Spleen (tissue), 11 donors: ENCODE measurements at regions not wholly inside any gene's neighbourhood (a gene's known extent, or its start where the extent isn't known, plus 50 kb on each side); places are given as distances from the start of the nearest gene placed in this dataset.
"Not testable (repeated sequence)": the region's sequence is repeated elsewhere in the genome, so short reads cannot be mapped to it uniquely, and the experiment has no call there.

Source experiments
- DNase-seq: peaks from one replicate; pipeline ENCODE4 v3.0.0-alpha.2; 2020
- H3K27ac ChIP-seq, 8 donors: fragments of 200-600 bp; sonication (generic) in 7 of 8; 1 replicate in 4 of 8; 2 replicates in 4 of 8; pipeline versions ENCODE4 v1.5.0 to v1.8.0; 2016 to 2021; ENCODE audit warnings: inconsistent platforms in 4 of 8, mild to moderate bottlenecking in 4 of 8, moderate library complexity in 1 of 8
- H3K27me3 ChIP-seq, 7 donors: fragments of 200-600 bp; sonication (generic) in 6 of 7; replicated peaks in 1 of 7; 1 replicate in 4 of 7; 2 replicates in 3 of 7; pipeline versions ENCODE4 v1.5.0 to v1.8.0; 2016 to 2021; ENCODE audit warnings: inconsistent platforms in 3 of 7, mild to moderate bottlenecking in 1 of 7
- H3K36me3 ChIP-seq, 6 donors: fragments of 200-600 bp; sonication (generic) in 5 of 6; 1 replicate in 4 of 6; 2 replicates in 2 of 6; pipeline versions ENCODE4 v1.5.0 to v1.8.0; 2016 to 2021; ENCODE audit warnings: inconsistent platforms in 2 of 6
- H3K4me1 ChIP-seq, 6 donors: fragments of 200-600 bp; sonication (generic) in 5 of 6; 1 replicate in 3 of 6; 2 replicates in 3 of 6; pipeline versions ENCODE4 v1.5.0 to v1.8.0; 2016 to 2021; ENCODE audit warnings: inconsistent platforms in 3 of 6
- H3K4me3 ChIP-seq, 8 donors: fragments of 200-600 bp; sonication (generic) in 7 of 8; 1 replicate in 4 of 8; 2 replicates in 4 of 8; pipeline versions ENCODE4 v1.5.0 to v1.8.0; 2016 to 2021; ENCODE audit warnings: inconsistent platforms in 4 of 8, mild to moderate bottlenecking in 4 of 8, moderate library complexity in 2 of 8
- H3K9me3 ChIP-seq, 8 donors: fragments of 200-600 bp; sonication (generic) in 7 of 8; 1 replicate in 4 of 8; 2 replicates in 4 of 8; pipeline versions ENCODE4 v1.5.0 to v1.8.0; 2016 to 2021; ENCODE audit warnings: inconsistent platforms in 4 of 8
- POLR2A ChIP-seq, 3 donors: fragments of 450-650 bp; IDR thresholded peaks; one replicate each; pipeline ENCODE4 v1.5.1; 2017; ENCODE audit warnings: antibody characterized with exemption in 3 of 3, mild to moderate bottlenecking in 1 of 3
- POLR2AphosphoS5 ChIP-seq, 3 donors: sonication (generic); formaldehyde crosslinking; IDR thresholded peaks; one replicate each; pipeline ENCODE4 v1.5.1; 2017; ENCODE audit warnings: antibody characterized with exemption in 3 of 3
- WGBS, 5 donors: extraction: QIAGEN DNeasy Blood & Tissue Kit in 3 of 5; methylation state at CpG; one replicate each; pipeline versions ENCODE4 v1.1.5 to v1.1.7; 2013 to 2018; 5-methylcytosine and 5-hydroxymethylcytosine counted together
- intact Hi-C: fragments of 100-400 bp; cut with DNase I; formaldehyde crosslinking; loops from one replicate; pipeline ENCODE4 v1.15.0; 2023; ENCODE audit warnings: low total_unique reads
- TF ChIP-seq, protein P1 (sequence below), 11 experiments: fragments of 200-600 bp in 7 of 11; fragments of 450-650 bp in 4 of 11; sonication (generic) in 4 of 11; IDR thresholded peaks in 8 of 11; conservative IDR thresholded peaks in 3 of 11; 1 replicate in 7 of 11; 2 replicates in 4 of 11; pipeline versions ENCODE4 v1.4.0 to v1.8.0; 2016 to 2021; ENCODE audit warnings: antibody characterized with exemption in 11 of 11, inconsistent platforms in 4 of 11, mild to moderate bottlenecking in 1 of 11
- donor health status: healthy with polysubstance abuse.
- donor health status: DM: no; HTN: no; CAD: no; lungs with moderate emphysema.
- donor health status: DM: no; HTN: no; CAD: no.
- donor health status: Bipolar disorder and iron deficiency.
- donor health status: healthy.
- donor health status: DM: no; HTN: no; CAD: no.
- donor health status: DM: yes; HTN: yes; CAD: no.

DNA sequence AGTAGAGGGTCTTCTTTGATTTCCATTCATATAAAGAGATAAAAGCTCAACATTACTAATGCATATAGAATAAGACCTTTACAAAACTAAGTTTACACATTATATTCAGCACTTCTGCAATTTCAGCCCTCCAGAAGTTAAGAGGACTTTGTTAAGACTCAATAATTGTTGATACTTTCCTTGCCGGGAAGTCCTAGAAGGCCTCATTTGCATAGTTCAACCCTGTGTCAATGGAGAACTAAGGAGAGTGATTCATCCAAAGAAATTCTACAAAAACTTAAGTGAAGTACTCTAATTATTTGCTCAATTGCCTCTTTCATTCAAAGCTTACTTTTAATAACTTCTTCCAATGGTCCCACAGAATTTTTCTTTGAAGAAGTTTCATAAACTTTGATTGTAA lies 1060.3 kb upstream of the CELF2 start:
- Histone ChIP-seq H3K27me3 (no peaks in the 10 kb centered on the region), H3K27ac (no peak overlapping the region), H3K9me3 (peaks cover 0 to 10% (median 0%) of the 10 kb centered on the region in 8 donors), H3K4me1 (no peaks in the 10 kb centered on the region), H3K4me3 (no peak overlapping the region), H3K36me3 (no peaks in the 10 kb centered on the region)
- intact Hi-C loops, result no loop called here
- TF ChIP-seq POLR2AphosphoS5 (IDR thresholded peaks at IDR 0.05) (no peak), POLR2A (IDR thresholded peaks at IDR 0.05) (no peak)
- TF ChIP-seq, protein P1, sequence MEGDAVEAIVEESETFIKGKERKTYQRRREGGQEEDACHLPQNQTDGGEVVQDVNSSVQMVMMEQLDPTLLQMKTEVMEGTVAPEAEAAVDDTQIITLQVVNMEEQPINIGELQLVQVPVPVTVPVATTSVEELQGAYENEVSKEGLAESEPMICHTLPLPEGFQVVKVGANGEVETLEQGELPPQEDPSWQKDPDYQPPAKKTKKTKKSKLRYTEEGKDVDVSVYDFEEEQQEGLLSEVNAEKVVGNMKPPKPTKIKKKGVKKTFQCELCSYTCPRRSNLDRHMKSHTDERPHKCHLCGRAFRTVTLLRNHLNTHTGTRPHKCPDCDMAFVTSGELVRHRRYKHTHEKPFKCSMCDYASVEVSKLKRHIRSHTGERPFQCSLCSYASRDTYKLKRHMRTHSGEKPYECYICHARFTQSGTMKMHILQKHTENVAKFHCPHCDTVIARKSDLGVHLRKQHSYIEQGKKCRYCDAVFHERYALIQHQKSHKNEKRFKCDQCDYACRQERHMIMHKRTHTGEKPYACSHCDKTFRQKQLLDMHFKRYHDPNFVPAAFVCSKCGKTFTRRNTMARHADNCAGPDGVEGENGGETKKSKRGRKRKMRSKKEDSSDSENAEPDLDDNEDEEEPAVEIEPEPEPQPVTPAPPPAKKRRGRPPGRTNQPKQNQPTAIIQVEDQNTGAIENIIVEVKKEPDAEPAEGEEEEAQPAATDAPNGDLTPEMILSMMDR (IDR thresholded peaks at IDR 0.05 in 8 of 11, conservative IDR thresholded peaks at IDR 0.05 in 3 of 11), result no peak
- DNase-seq, result no peak
- 51 to 89% (median 59%) methylated on average over 1 of the region's 1 CpG for WGBS, 5 donors

- H3K36me3 ChIP-seq, H3K27me3 ChIP-seq, H3K27ac ChIP-seq, H3K4me1 ChIP-seq, DNase-seq, H3K4me3 ChIP-seq, intact Hi-C loops: not testable (repeated sequence)
- whole genome bisulfite sequencing, 5 donors, result 73 to 86% (median 77%) methylated on average over 6 of the region's 6 CpGs
- H3K9me3 ChIP-seq, result peaks cover 0 to 13% (median 0%) of the 10 kb centered on the region in 8 donors
These were observed 1059.8 kb upstream of the CELF2 start for GRCh38 chr10:9957876-9958275.

- no peaks in the 10 kb centered on the region for H3K4me1 ChIP-seq
- no peaks in the 10 kb centered on the region for H3K27me3 ChIP-seq
- H3K9me3 ChIP-seq, result peaks cover 0 to 13% (median 0%) of the 10 kb centered on the region in 8 donors
- 47 to 53% (median 51%) methylated on average over 2 of the region's 2 CpGs for WGBS, 5 donors
- TF ChIP-seq POLR2AphosphoS5 (IDR thresholded peaks at IDR 0.05) (no peak), POLR2A (IDR thresholded peaks at IDR 0.05) (no peak)
- TF ChIP-seq, protein P1 (IDR thresholded peaks at IDR 0.05 in 8 of 11, conservative IDR thresholded peaks at IDR 0.05 in 3 of 11), result no peak
- intact Hi-C loops, result no loop called here
- no peak overlapping the region for H3K27ac ChIP-seq
- H3K4me3 ChIP-seq, result no peak overlapping the region
- H3K36me3 ChIP-seq, result no peaks in the 10 kb centered on the region
- DNase-seq, result no peak
These were observed 1052.3 kb upstream of the CELF2 start for GRCh38 chr10:9965341-9965740.

DNA sequence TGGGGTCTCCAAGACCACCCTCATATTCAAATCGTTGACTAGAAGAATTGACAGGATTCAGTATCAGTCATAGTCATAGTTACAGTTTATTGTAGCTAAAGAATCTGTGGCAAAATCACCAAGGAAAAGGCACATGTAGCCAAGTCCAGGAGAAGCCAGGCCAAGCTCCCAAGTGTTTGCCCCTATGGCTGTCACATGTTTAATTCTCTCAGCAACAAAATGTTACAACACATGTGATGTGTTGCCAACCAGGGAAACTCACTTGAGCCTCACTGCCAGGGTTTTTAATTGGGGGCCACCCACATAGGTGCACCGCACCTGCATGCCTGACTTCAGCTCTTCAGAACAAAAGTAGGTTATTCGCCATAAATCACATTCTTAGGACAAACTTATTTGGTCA lies 1030.9 kb upstream of the CELF2 start:
- H3K36me3 ChIP-seq, result no peaks in the 10 kb centered on the region
- no peak for TF ChIP-seq POLR2A (IDR thresholded peaks at IDR 0.05)
- TF ChIP-seq, protein P1 (IDR thresholded peaks at IDR 0.05 in 8 of 11, conservative IDR thresholded peaks at IDR 0.05 in 3 of 11), result no peak
- H3K27ac ChIP-seq, result no peak overlapping the region
- H3K4me1 ChIP-seq, result no peaks in the 10 kb centered on the region
- intact Hi-C loops, result no loop called here
- DNase-seq, result no peak
- 78 to 96% (median 85%) methylated on average over 3 of the region's 3 CpGs for WGBS, 5 donors
- H3K27me3 ChIP-seq, result no peaks in the 10 kb centered on the region
- H3K9me3 ChIP-seq, result peaks cover 0 to 19% (median 12%) of the 10 kb centered on the region in 8 donors
- no peak overlapping the region for H3K4me3 ChIP-seq

- no peak overlapping the region for H3K4me3 ChIP-seq
- H3K36me3 ChIP-seq, result no peaks in the 10 kb centered on the region
- no peak overlapping the region for H3K27ac ChIP-seq
- TF ChIP-seq, protein P1 (IDR thresholded peaks at IDR 0.05 in 8 of 11, conservative IDR thresholded peaks at IDR 0.05 in 3 of 11), result no peak
- TF ChIP-seq POLR2A (IDR thresholded peaks at IDR 0.05) (no peak), POLR2AphosphoS5 (IDR thresholded peaks at IDR 0.05) (no peak)
- H3K4me1 ChIP-seq, result no peaks in the 10 kb centered on the region
- intact Hi-C loops, result no loop called here
- H3K9me3 ChIP-seq, result peaks cover 0 to 19% (median 12%) of the 10 kb centered on the region in 8 donors
- 84 to 91% (median 86%) methylated on average over 5 of the region's 5 CpGs for WGBS, 5 donors
- no peak for DNase-seq
- no peaks in the 10 kb centered on the region for H3K27me3 ChIP-seq
These were observed 1030.5 kb upstream of the CELF2 start for GRCh38 chr10:9987197-9987596.
